GM12878 (cell line): ENCODE measurements at regions not wholly inside any gene's neighbourhood (a gene's known extent, or its start where the extent isn't known, plus 50 kb on each side); places are given as distances from the start of the nearest gene placed in this dataset.

Experiments used
- ATAC-seq: fragments of 200-7000 bp; cut with Tn5 transposase; 3 replicates; pipeline ENCODE4 v1.9.1; 2020; ENCODE audit warnings: mild to moderate bottlenecking, moderate library complexity
- BruUV-seq: library from RNA; stranded (reverse); fragments of 400-500 nt; replicated peaks from 2 replicates; lab custom pipeline; 2021; lab: Mats Ljungman, UMichigan
- CTCF ChIA-PET: fragments of 300-600 bp; sonication (Branson Sonifier 250); formaldehyde crosslinking; extraction: SDS; loops from one replicate; lab custom pipeline; 2021; ENCODE audit warnings: inconsistent platforms; lab: Yijun Ruan, JAX
- POLR2A ChIA-PET: fragments of 350-600 bp; formaldehyde crosslinking; extraction: SDS; loops from one replicate; lab custom pipeline; 2021; ENCODE audit warnings: inconsistent platforms; lab: Charles Lee
- RAD21 ChIA-PET: fragments of 300-600 bp; sonication (Branson Sonifier 250); formaldehyde crosslinking; loops from one replicate; lab custom pipeline; 2023; ENCODE audit warnings: antibody characterized with exemption; ENCODE audit not compliant: unreplicated experiment; lab: Charles Lee
- SMC1A ChIA-PET: fragments of 300-600 bp; sonication (Branson Sonifier 250); formaldehyde crosslinking; loops from one replicate; lab custom pipeline; 2023; ENCODE audit not compliant: unreplicated experiment, uncharacterized antibody; lab: Charles Lee
- DNase-seq: peaks from one replicate; pipeline ENCODE4 v3.0.0-alpha.2; 2011; ENCODE audit warnings: low read depth, low spot score
- FAIRE-seq: peaks from 3 replicates; lab custom pipeline; 2011; peaks lifted over from hg19 to GRCh38; lab: Jason Lieb, UNC
- H2AFZ ChIP-seq: 2 replicates; pipeline ENCODE4 v1.6.0; 2011; ENCODE audit warnings: low read depth, low read length, control low read depth; ENCODE audit not compliant: control insufficient read depth
- H3K27ac ChIP-seq: 2 replicates; pipeline ENCODE4 v1.5.1; 2011; ENCODE audit warnings: control low read depth; ENCODE audit not compliant: control insufficient read depth, insufficient read depth
- H3K27me3 ChIP-seq, 2 experiments: replicated peaks in 1 of 2; 2 replicates each; pipeline versions ENCODE4 v1.6.0 to v1.6.1; 2011; ENCODE audit warnings: low read length in 1 of 2; ENCODE audit not compliant: control insufficient read depth in 2 of 2, insufficient read depth in 2 of 2
- H3K36me3 ChIP-seq, 2 experiments: 2 replicates each; pipeline ENCODE4 v1.5.1; 2011; ENCODE audit warnings: low read length in 1 of 2; ENCODE audit not compliant: control insufficient read depth in 2 of 2, insufficient read depth in 2 of 2
- H3K4me1 ChIP-seq: 2 replicates; pipeline ENCODE4 v1.6.1; 2011; ENCODE audit warnings: mild to moderate bottlenecking, low read length, moderate library complexity, mixed read lengths; ENCODE audit not compliant: control insufficient read depth, insufficient read depth
- H3K4me2 ChIP-seq: 2 replicates; pipeline ENCODE4 v1.6.0; 2011; ENCODE audit warnings: control low read depth; ENCODE audit not compliant: control insufficient read depth, insufficient read depth
- H3K4me3 ChIP-seq: fragments of 200-600 bp; sonication (generic); 2 replicates; pipeline ENCODE4 v1.5.1; 2016
- H3K79me2 ChIP-seq: 2 replicates; pipeline ENCODE4 v1.6.0; 2011; ENCODE audit warnings: low read length; ENCODE audit not compliant: control insufficient read depth, insufficient read depth
- H3K9ac ChIP-seq: 2 replicates; pipeline ENCODE4 v1.8.0; 2011; ENCODE audit warnings: low read length, control low read depth, mixed read lengths; ENCODE audit not compliant: control insufficient read depth, insufficient read depth
- H3K9me3 ChIP-seq: replicated peaks from 3 replicates; pipeline ENCODE4 v1.5.1; 2011; ENCODE audit warnings: mild to moderate bottlenecking, low read length; ENCODE audit not compliant: control insufficient read depth, insufficient read depth
- H4K20me1 ChIP-seq: 2 replicates; pipeline ENCODE4 v1.6.0; 2011; ENCODE audit not compliant: control insufficient read depth, insufficient read depth
- CREM ChIP-seq: IDR thresholded peaks from 2 replicates; pipeline ENCODE4 v1.6.1; 2014; ENCODE audit warnings: antibody characterized with exemption, low read depth
- E2F8 ChIP-seq: fragments of 450-650 bp; IDR thresholded peaks from 2 replicates; pipeline ENCODE4 v1.6.1; 2018; ENCODE audit warnings: mild to moderate bottlenecking, low read depth, moderate library complexity; ENCODE audit not compliant: partially characterized antibody
- EED ChIP-seq: sonication (generic); IDR thresholded peaks from 2 replicates; pipeline ENCODE4 v1.6.1; 2016; ENCODE audit warnings: antibody characterized with exemption, low read depth
- KDM1A ChIP-seq: fragments of 200-600 bp; sonication (generic); IDR thresholded peaks from 2 replicates; pipeline ENCODE4 v1.6.1; 2016; ENCODE audit warnings: borderline replicate concordance
- NRF1 ChIP-seq: conservative IDR thresholded peaks from 2 replicates; pipeline ENCODE4 v1.6.1; 2011; ENCODE audit warnings: mild to moderate bottlenecking, low read depth, low read length, improper control_type of control experiment
- PAX5 ChIP-seq: IDR thresholded peaks from 2 replicates; pipeline ENCODE4 v1.6.1; 2011; ENCODE audit warnings: low read depth, low read length, borderline replicate concordance
- REST ChIP-seq: IDR thresholded peaks from 2 replicates; pipeline ENCODE4 v1.6.1; 2012; ENCODE audit warnings: mild to moderate bottlenecking, low read depth, low read length
- SUPT20H ChIP-seq: IDR thresholded peaks from 2 replicates; pipeline ENCODE4 v1.6.1; 2011; ENCODE audit warnings: low read depth, mild to moderate bottlenecking, low read length, moderate library complexity, borderline replicate concordance; ENCODE audit not compliant: control insufficient read depth
- SUZ12 ChIP-seq: fragments of 200-600 bp; sonication (generic); IDR thresholded peaks from one replicate; pipeline ENCODE4 v1.6.1; 2018; ENCODE audit warnings: antibody characterized with exemption, mild to moderate bottlenecking; ENCODE audit not compliant: unreplicated experiment
- USF1 ChIP-seq: IDR thresholded peaks from 2 replicates; pipeline ENCODE4 v1.6.1; 2011; ENCODE audit warnings: borderline replicate concordance, low read depth, mild to moderate bottlenecking, moderate library complexity, mixed read lengths, low read length; ENCODE audit not compliant: insufficient read depth; ENCODE audit errors: extremely low read length
- ZNF592 ChIP-seq: fragments of 450-650 bp; IDR thresholded peaks from 2 replicates; pipeline ENCODE4 v1.6.1; 2017; ENCODE audit warnings: mild to moderate bottlenecking, moderate library complexity
- WGBS: methylation state at CpG from one replicate; pipeline ENCODE4 v1.1.6; 2016; ENCODE audit warnings: low lambda C conversion rate; ENCODE audit not compliant: insufficient replicate concordance, insufficient coverage; ENCODE audit errors: missing lambda C conversion rate; 5-methylcytosine and 5-hydroxymethylcytosine counted together
- in situ Hi-C: fragments of 300-500 bp; cut with MboI; formaldehyde crosslinking; loops from 9 replicates; pipeline ENCODE4 v1.14.3; 2018; ENCODE audit warnings: mixed read lengths
- intact Hi-C: fragments of 100-400 bp; cut with micrococcal nuclease; formaldehyde crosslinking; loops from one replicate; pipeline ENCODE4 v1.14.2; 2022; ENCODE audit not compliant: unreplicated experiment

GRCh38 chr4:128657638-128658037 lies 151.9 kb upstream of the JADE1 start:
- in situ Hi-C loops (no loop called here), intact Hi-C loops (no loop called here)
- DNase-seq: no peak
- no peak overlapping the region for H3K4me2 ChIP-seq
- WGBS: 70% methylated on average over 4 of the region's 4 CpGs
- RAD21 ChIA-PET: interaction anchor here (0.9 to 1.7 kb wide), 2 partner anchors 17 to 203 kb away, joined by 3 to 8 read pairs; no protein-coding TSS in a partner anchor
- ATAC-seq: no peak
- H3K4me1 ChIP-seq: peaks cover 4% of the 10 kb centered on the region; the same call in 1 of the 2 replicates
- CTCF ChIA-PET: interaction anchor here (0.7 to 3.0 kb wide), 3 partner anchors 16 to 83 kb away, joined by 3 to 11 read pairs (median 4); no protein-coding TSS in a partner anchor
- SMC1A ChIA-PET: interaction anchor here (0.7 to 3.9 kb wide), 8 partner anchors 10 to 82 kb away, joined by 3 to 22 read pairs (median 6); no protein-coding TSS in a partner anchor
- FAIRE-seq: no peak
- H4K20me1 ChIP-seq: no peaks in the 10 kb centered on the region
- H3K36me3 ChIP-seq: no peaks in the 10 kb centered on the region
- POLR2A ChIA-PET: no interaction called here
- H2AFZ ChIP-seq: no peak overlapping the region
- no peaks in the 10 kb centered on the region for H3K79me2 ChIP-seq
- no peak overlapping the region for H3K27ac ChIP-seq
- H3K9ac ChIP-seq: no peak overlapping the region
- no peak overlapping the region for H3K4me3 ChIP-seq
- no TSS peak for BruUV-seq
- no peaks in the 10 kb centered on the region for H3K27me3 ChIP-seq
- H3K9me3 ChIP-seq: peaks cover 6% of the 10 kb centered on the region; the same call in 2 of the 3 replicates
- TF ChIP-seq SUZ12 (no peak), USF1 (no peak), EED (no peak), NRF1 (no peak), REST (no peak), KDM1A (no peak), E2F8 (no peak), SUPT20H (no peak), CREM (no peak), PAX5 (no peak), ZNF592 (no peak)
